ENCODE measurements at regions not wholly inside any gene's neighbourhood (a gene's known extent, or its start where the extent isn't known, plus 50 kb on each side); places are given as distances from the start of the nearest gene placed in this dataset.
"Not testable (repeated sequence)": the region's sequence is repeated elsewhere in the genome, so short reads cannot be mapped to it uniquely, and the experiment has no call there.

DNA sequence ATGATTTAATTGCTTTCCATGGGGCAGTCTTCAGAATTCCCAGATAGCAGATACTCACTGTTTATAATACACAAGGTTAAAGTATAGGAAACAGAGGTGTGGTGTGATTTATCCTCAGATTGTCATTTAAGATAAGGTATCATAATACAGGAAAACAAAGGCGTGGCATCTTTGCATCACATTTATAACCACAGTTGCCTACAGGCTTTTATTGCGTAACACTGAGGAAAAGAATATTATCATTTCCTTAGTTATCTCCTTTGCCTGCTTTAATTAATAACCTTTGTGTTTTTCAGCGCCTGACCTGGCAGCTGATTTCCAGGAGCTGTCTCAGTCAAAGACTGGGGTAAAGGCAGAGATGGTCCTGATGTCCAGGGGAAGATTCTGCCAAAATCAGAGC is 68.8 kb downstream of the SSX7 start:
- Mint-ChIP-seq H3K9me3 (no peaks in the 10 kb centered on the region), H3K36me3 (no peaks in the 10 kb centered on the region), H3K27ac (no peak overlapping the region)
- DNase-seq (ENCODE audit: low spot score in 2 of 2) (no peak), ATAC-seq (no peak)

DNA sequence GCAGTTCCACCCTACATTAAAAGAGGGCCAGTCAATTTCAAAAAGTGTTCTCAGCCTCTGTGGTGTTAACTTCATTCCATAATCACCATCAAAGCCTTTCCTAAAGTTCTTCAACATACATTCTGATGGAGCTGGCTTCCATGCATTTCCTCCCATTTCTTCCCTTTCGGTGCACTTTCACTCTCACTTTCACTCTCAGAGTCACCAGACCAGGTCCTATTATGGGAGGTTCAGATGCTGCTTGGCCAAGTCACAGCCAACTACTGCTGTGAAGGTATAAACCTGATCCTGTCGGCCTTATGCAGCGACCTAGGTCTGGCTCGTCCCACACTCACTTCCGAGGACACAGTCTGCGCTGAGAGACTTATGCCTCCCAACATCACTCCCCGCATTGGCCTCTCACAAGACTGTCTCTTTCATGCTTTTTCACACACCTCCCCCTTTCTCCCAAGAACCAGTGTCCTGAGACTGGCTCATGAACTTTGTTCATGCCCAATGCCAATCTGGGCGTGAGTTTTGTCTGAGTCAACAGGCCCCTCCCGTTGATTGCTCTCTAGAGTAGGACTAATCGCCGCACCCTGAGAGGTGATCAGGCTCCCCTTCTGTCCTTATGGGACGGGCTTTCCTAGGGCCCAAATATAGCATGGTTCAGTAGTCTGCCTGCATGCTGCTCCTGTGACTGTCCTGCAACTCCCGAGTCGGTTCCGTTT is 60.8 kb upstream of the XAGE1B start:
- ATAC-seq (no peak), DNase-seq (ENCODE audit: low spot score in 2 of 2) (no peak)
- Mint-ChIP-seq H3K27ac (no peak overlapping the region), H3K9me3 (no peaks in the 10 kb centered on the region), H3K36me3 (no peaks in the 10 kb centered on the region)

DNA sequence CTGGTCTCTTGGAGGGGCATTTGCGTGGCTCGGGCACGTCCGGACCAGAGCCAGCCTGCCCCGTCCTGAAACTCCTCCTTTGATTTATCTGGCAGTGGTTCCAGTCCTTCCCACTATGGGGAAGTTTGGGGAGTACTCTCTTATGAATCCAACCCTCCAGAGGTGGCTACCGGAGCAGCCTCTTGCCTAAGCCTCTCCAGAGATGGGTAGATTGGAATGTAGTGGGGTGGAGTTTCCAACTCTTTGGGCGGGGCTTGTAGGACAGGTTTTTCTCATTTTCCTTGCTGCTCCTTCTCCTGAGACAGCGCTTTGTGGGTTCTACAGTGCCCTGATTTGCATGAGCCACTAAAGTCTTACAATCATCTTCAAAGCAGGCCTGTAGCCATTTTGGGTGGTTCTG is 60.1 kb upstream of the XAGE1B start:
- Mint-ChIP-seq H3K9me3 (no peaks in the 10 kb centered on the region), H3K36me3 (no peaks in the 10 kb centered on the region), H3K27ac (no peak overlapping the region)
- DNase-seq (ENCODE audit: low spot score in 2 of 2) (no peak), ATAC-seq (no peak)

DNA sequence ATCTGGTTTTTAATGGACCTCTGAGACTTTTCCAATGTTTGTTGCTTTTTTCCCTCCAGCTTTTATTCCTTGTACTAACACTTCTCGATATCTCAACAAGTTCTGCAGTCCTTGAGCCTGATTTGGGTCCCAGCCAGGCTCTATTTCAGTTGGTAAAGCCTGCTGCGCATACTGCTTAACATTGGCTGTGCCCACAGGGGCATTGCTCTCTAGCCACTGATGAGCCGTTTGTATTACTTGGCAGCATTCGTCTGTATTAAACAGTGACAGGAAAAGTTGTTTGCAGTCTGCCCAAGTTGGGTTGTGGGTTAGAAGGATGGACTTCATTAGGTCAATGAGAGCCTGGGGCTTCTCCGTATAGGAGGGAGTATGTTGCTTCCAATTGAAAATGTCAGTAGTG is 59.6 kb upstream of the XAGE1B start:
- DNase-seq (ENCODE audit: low spot score in 2 of 2), result no peak
- Mint-ChIP-seq H3K27ac (no peak overlapping the region), H3K36me3 (no peaks in the 10 kb centered on the region), H3K9me3 (no peaks in the 10 kb centered on the region)
- ATAC-seq, result no peak

DNA sequence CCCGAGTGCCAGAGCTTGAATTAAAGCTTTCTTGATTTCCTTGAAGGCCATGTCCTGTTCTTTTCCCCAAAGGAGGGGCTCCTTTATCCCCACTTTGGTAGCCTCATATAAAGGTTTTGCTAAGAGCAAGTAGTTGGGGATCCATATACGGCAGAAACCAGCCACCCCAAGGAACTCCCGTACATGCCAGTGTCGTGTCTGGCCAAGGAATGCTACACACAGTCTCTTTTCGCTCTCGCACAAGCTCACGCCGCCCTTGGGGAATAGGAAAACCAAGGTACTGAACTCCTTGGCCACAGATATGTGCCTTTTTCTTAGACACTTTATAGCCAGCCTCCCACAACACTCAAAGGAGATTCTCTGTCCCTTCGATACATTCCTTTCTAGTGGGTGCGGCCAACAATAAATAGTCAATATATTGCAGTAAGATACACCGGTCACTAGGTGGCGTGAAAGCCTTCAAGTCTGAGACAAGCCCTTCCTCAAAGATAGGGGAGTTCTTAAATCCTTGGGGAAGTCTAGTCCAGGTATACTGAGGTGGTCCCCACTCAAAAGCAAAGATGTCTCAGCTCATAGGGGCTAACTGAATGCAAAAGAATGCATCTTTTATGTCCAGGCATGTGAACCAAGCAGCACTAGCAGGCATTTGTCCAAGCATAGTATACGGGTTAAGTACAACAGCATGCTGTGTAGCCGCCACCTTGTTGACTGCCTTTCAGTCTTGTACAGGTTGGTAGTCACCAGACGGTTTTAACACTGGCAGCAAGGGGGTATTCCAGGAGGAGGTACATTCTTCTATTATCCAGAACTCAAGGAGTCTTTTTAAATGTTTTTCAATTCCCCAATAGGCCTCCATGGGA is 57.8 kb upstream of the XAGE1B start:
- peak in 1 of 2 donors; percentile 23 for DNase-seq (ENCODE audit: low spot score in 2 of 2)

DNA sequence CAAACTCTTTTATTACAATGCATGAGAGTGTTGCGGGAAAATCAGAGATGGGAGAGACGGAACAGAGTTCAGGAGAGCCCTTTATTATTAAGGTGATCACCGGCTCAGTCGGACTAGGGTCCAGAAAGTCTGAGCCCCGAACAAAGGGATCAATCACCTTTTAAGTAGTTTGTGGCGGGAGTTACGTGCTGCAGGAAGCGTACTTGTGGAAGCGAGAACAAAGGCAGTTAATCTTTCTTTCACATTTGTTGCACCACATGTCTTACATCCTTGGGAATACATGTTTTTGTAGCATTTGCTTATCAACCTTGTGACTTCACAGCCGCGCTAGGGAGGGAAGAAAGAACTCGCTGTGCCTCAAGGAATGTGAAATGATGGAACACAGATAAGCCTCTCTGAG is 51.3 kb upstream of the XAGE1B start:
- not testable (repeated sequence) for DNase-seq (ENCODE audit: low spot score in 2 of 2); ATAC-seq; H3K9me3 Mint-ChIP-seq; H3K36me3 Mint-ChIP-seq
- peak overlapping the region in 1 of 2 donors; percentile 16 for H3K27ac Mint-ChIP-seq

More for the DNA sequence above, 57.8 kb upstream of the XAGE1B start:
- Mint-ChIP-seq H3K9me3 (no peaks in the 10 kb centered on the region), H3K27ac (no peak overlapping the region), H3K36me3 (no peaks in the 10 kb centered on the region)
- peak; percentile 50 to 57 for ATAC-seq

Measured in activated naive CD4-positive, alpha-beta T cell treated with anti-CD3 and anti-CD28 coated beads, Interleukin-2, amount 50 U/mL, for 72 hours (primary cell).